HCT116 (cell line): ENCODE measurements at regions not wholly inside any gene's neighbourhood (a gene's known extent, or its start where the extent isn't known, plus 50 kb on each side); places are given as distances from the start of the nearest gene placed in this dataset.

Experiments used
- ATAC-seq: fragments of 200-7000 bp; cut with Tn5 transposase; 2 replicates; pipeline ENCODE4 v1.9.1; 2020; ENCODE audit warnings: mild to moderate bottlenecking, moderate library complexity
- BruUV-seq: library from RNA; stranded (reverse); fragments of 400-500 nt; replicated peaks from 2 replicates; lab custom pipeline; 2021; lab: Mats Ljungman, UMichigan
- CTCF ChIA-PET: fragments of 300-600 bp; sonication (Branson Sonifier 250); formaldehyde crosslinking; loops from one replicate; lab custom pipeline; 2021; ENCODE audit warnings: antibody characterized with exemption; lab: Charles Lee
- POLR2A ChIA-PET: fragments of 300-600, 350-600 bp; sonication (Branson Sonifier 250); formaldehyde crosslinking; loops from one replicate; lab custom pipeline; 2021; ENCODE audit warnings: antibody characterized with exemption; lab: Charles Lee
- RAD21 ChIA-PET, 2 experiments: fragments of 300-600 bp; sonication (Branson Sonifier 250); formaldehyde crosslinking; loops; one replicate each; lab custom pipeline; 2023; ENCODE audit warnings: low total read pairs in 2 of 2; ENCODE audit not compliant: uncharacterized antibody in 2 of 2, unreplicated experiment in 2 of 2, low non-redundant PET in 1 of 2; lab: Charles Lee
- DNase-seq: peaks from one replicate; pipeline ENCODE4 v3.0.0-alpha.2; 2010; ENCODE audit warnings: low read depth, low spot score
- H2AFZ ChIP-seq: fragments of 200-600 bp; shearing (Covaris generic), sonication (generic); 2 replicates; pipeline ENCODE4 v1.6.1; 2017; ENCODE audit warnings: low read depth, mixed run types, mixed read lengths, antibody characterized with exemption, low read length; ENCODE audit not compliant: poor library complexity, severe bottlenecking
- H3K27ac ChIP-seq: 2 replicates; pipeline ENCODE4 v1.5.1; 2012; ENCODE audit warnings: low read depth, low read length
- H3K27me3 ChIP-seq: fragments of 200-600 bp; sonication (generic); 2 replicates; pipeline ENCODE4 v1.6.1; 2016; ENCODE audit warnings: mixed run types, low read length, mixed read lengths; ENCODE audit not compliant: insufficient read depth
- H3K36me3 ChIP-seq, 2 experiments: fragments of 200-500 bp in 1 of 2; fragments of 200-600 bp in 1 of 2; sonication (Bioruptor generic) in 1 of 2; sonication (generic) in 1 of 2; 2 replicates each; pipeline versions ENCODE4 v1.5.1 to v1.6.1; 2014 to 2016; ENCODE audit warnings: low read length in 2 of 2, inconsistent platforms in 1 of 2, mixed read lengths in 1 of 2, mixed run types in 1 of 2; ENCODE audit not compliant: insufficient read depth in 2 of 2, control insufficient read depth in 1 of 2
- H3K4me1 ChIP-seq, 2 experiments: fragments of 200-600 bp in 1 of 2; sonication (generic) in 1 of 2; 2 replicates each; pipeline versions ENCODE4 v1.5.1 to v1.6.1; 2012 to 2017; ENCODE audit warnings: low read length in 2 of 2, inconsistent platforms in 1 of 2, mild to moderate bottlenecking in 1 of 2, mixed read lengths in 1 of 2, mixed run types in 1 of 2, moderate library complexity in 1 of 2; ENCODE audit not compliant: insufficient read depth in 2 of 2, control insufficient read depth in 1 of 2
- H3K4me2 ChIP-seq: fragments of 200-600 bp; sonication (generic); 2 replicates; pipeline ENCODE4 v1.6.1; 2017; ENCODE audit warnings: mixed run types, low read length, mixed read lengths
- H3K4me3 ChIP-seq, 2 experiments: fragments of 200-600 bp in 1 of 2; sonication (generic) in 1 of 2; replicated peaks in 1 of 2; 2 replicates each; pipeline ENCODE4 v1.5.1; 2011 to 2016; ENCODE audit warnings: low read length in 2 of 2, control low read depth in 1 of 2, low read depth in 1 of 2, mild to moderate bottlenecking in 1 of 2, mixed read lengths in 1 of 2, mixed run types in 1 of 2
- H3K79me2 ChIP-seq: fragments of 200-600 bp; sonication (generic); 2 replicates; pipeline ENCODE4 v1.6.1; 2017; ENCODE audit warnings: mild to moderate bottlenecking, mixed run types, low read length, moderate library complexity, mixed read lengths; ENCODE audit not compliant: insufficient read depth
- H3K9ac ChIP-seq: fragments of 200-600 bp; sonication (generic); 2 replicates; pipeline ENCODE4 v1.6.1; 2016; ENCODE audit warnings: low read length, mixed read lengths
- H3K9me2 ChIP-seq: fragments of 200-600 bp; sonication (generic), shearing (Covaris generic); 2 replicates; pipeline ENCODE4 v1.6.1; 2017; ENCODE audit warnings: mixed run types, mild to moderate bottlenecking, moderate library complexity; ENCODE audit not compliant: insufficient read depth
- H3K9me3 ChIP-seq, 2 experiments: fragments of 200-500 bp in 1 of 2; fragments of 200-600 bp in 1 of 2; sonication (Bioruptor generic) in 1 of 2; sonication (generic) in 1 of 2; 2 replicates each; pipeline ENCODE4 v1.6.1; 2014 to 2017; ENCODE audit warnings: low read length in 2 of 2, mixed read lengths in 2 of 2, inconsistent platforms in 1 of 2, low read depth in 1 of 2, mild to moderate bottlenecking in 1 of 2, mixed run types in 1 of 2, moderate library complexity in 1 of 2; ENCODE audit not compliant: control insufficient read depth in 1 of 2, insufficient read depth in 1 of 2
- H4K20me1 ChIP-seq: fragments of 200-600 bp; sonication (generic), shearing (Covaris generic); 2 replicates; pipeline ENCODE4 v1.6.1; 2017; ENCODE audit warnings: mixed run types, mild to moderate bottlenecking, moderate library complexity; ENCODE audit not compliant: insufficient read depth
- CBX3 ChIP-seq: IDR thresholded peaks from 2 replicates; pipeline ENCODE4 v1.6.1; 2012; ENCODE audit warnings: low read depth
- CEBPB ChIP-seq: IDR thresholded peaks from 2 replicates; pipeline ENCODE4 v1.6.1; 2012; ENCODE audit warnings: low read depth
- EGR1 ChIP-seq: IDR thresholded peaks from 2 replicates; pipeline ENCODE4 v1.6.1; 2012; ENCODE audit warnings: low read depth
- ELF1 ChIP-seq: IDR thresholded peaks from 2 replicates; pipeline ENCODE4 v1.6.1; 2012; ENCODE audit warnings: low read depth, borderline replicate concordance
- EZH2 ChIP-seq: fragments of 200-600 bp; sonication (generic); IDR thresholded peaks from 2 replicates; pipeline ENCODE4 v1.6.1; 2017; ENCODE audit warnings: antibody characterized with exemption, mixed run types
- EZH2phosphoT487 ChIP-seq: fragments of 200-600 bp; IDR thresholded peaks from 2 replicates; pipeline ENCODE4 v1.6.1; 2018; ENCODE audit warnings: antibody characterized with exemption, borderline replicate concordance
- FOSL1 ChIP-seq: IDR thresholded peaks from 2 replicates; pipeline ENCODE4 v1.6.1; 2012; ENCODE audit warnings: low read depth
- JUND ChIP-seq: IDR thresholded peaks from 2 replicates; pipeline ENCODE4 v1.6.1; 2012
- MAX ChIP-seq: IDR thresholded peaks from 2 replicates; pipeline ENCODE4 v1.6.1; 2012
- RAD21 ChIP-seq: IDR thresholded peaks from 2 replicates; pipeline ENCODE4 v1.6.1; 2012; ENCODE audit warnings: low read depth, mild to moderate bottlenecking
- SIN3A ChIP-seq: IDR thresholded peaks from 2 replicates; pipeline ENCODE4 v1.6.1; 2012; ENCODE audit warnings: low read depth
- SP1 ChIP-seq: IDR thresholded peaks from 2 replicates; pipeline ENCODE4 v1.6.1; 2012; ENCODE audit warnings: low read depth
- TCF7L2 ChIP-seq: IDR thresholded peaks from 2 replicates; pipeline ENCODE4 v1.7.0; 2011; ENCODE audit warnings: borderline replicate concordance, inconsistent platforms; ENCODE audit not compliant: insufficient read depth, insufficient read length; ENCODE audit errors: extremely low read depth
- YY1 ChIP-seq: IDR thresholded peaks from 2 replicates; pipeline ENCODE4 v1.6.1; 2011; ENCODE audit warnings: low read length, low read depth, moderate library complexity, mild to moderate bottlenecking; ENCODE audit not compliant: insufficient replicate concordance; ENCODE audit errors: extremely low read depth
- ZBTB33 ChIP-seq: IDR thresholded peaks from 2 replicates; pipeline ENCODE4 v1.6.1; 2011; ENCODE audit warnings: mild to moderate bottlenecking, low read length, moderate library complexity; ENCODE audit not compliant: insufficient replicate concordance; ENCODE audit errors: extremely low read depth
- ZFX ChIP-seq: fragments of 450-650 bp; IDR thresholded peaks from 2 replicates; pipeline ENCODE4 v1.6.1; 2017
- ZNF274 ChIP-seq: fragments of 200-500 bp; sonication (Bioruptor generic); IDR thresholded peaks from 2 replicates; pipeline ENCODE4 v1.6.1; 2014; ENCODE audit warnings: mild to moderate bottlenecking, low read depth, low read length, inconsistent platforms
- intact Hi-C: fragments of 100-400 bp; cut with micrococcal nuclease; formaldehyde crosslinking; loops from 2 replicates; pipeline ENCODE4 v1.10.0; 2022
- TF ChIP-seq, protein P1 (sequence below): IDR thresholded peaks from 2 replicates; pipeline ENCODE4 v1.6.1; 2012
- TF ChIP-seq, protein P2 (sequence below): IDR thresholded peaks from 2 replicates; pipeline ENCODE4 v1.6.1; 2012; ENCODE audit warnings: low read depth
- TF ChIP-seq, protein P3 (sequence below), 3 experiments: fragments of 200-600 bp in 1 of 3; sonication (generic) in 1 of 3; IDR thresholded peaks in 2 of 3; conservative IDR thresholded peaks in 1 of 3; 2 replicates each; pipeline ENCODE4 v1.5.1; 2012 to 2017; ENCODE audit warnings: low read depth in 2 of 3, low read length in 2 of 3, antibody characterized with exemption in 1 of 3, borderline replicate concordance in 1 of 3, control low read depth in 1 of 3, mild to moderate bottlenecking in 1 of 3, mixed read lengths in 1 of 3, mixed run types in 1 of 3, moderate library complexity in 1 of 3; ENCODE audit not compliant: insufficient read depth in 1 of 3

DNA sequence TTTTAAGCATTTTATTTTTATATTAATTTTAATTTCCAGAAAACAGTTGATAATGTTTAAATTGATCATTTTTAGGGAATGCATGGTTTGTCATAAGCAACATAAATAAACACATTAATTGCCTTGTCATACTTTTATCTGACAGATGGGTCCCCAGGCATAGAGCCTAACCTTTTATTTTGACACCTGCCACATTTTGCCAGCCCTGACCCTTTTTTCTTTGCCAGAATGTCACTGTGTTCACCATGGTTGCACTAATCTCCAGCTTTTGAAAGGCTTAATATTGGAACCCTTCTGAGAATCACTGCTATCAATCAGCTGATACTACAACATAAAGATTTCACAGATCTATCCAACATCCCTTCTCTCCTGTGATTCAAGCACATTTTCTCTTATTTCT, 56.0 kb upstream of the DPYD start:
- TF ChIP-seq ZBTB33 (no peak), FOSL1 (no peak), CBX3 (no peak), RAD21 (no peak), EZH2 (no peak), CEBPB (no peak), JUND (no peak), ELF1 (no peak), SP1 (no peak), EGR1 (no peak), EZH2phosphoT487 (no peak), ZNF274 (no peak), YY1 (no peak), TCF7L2 (no peak), SIN3A (no peak), ZFX (no peak), MAX (no peak)
- TF ChIP-seq, protein P1, sequence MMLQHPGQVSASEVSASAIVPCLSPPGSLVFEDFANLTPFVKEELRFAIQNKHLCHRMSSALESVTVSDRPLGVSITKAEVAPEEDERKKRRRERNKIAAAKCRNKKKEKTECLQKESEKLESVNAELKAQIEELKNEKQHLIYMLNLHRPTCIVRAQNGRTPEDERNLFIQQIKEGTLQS, result no peak
- TF ChIP-seq, protein P2, sequence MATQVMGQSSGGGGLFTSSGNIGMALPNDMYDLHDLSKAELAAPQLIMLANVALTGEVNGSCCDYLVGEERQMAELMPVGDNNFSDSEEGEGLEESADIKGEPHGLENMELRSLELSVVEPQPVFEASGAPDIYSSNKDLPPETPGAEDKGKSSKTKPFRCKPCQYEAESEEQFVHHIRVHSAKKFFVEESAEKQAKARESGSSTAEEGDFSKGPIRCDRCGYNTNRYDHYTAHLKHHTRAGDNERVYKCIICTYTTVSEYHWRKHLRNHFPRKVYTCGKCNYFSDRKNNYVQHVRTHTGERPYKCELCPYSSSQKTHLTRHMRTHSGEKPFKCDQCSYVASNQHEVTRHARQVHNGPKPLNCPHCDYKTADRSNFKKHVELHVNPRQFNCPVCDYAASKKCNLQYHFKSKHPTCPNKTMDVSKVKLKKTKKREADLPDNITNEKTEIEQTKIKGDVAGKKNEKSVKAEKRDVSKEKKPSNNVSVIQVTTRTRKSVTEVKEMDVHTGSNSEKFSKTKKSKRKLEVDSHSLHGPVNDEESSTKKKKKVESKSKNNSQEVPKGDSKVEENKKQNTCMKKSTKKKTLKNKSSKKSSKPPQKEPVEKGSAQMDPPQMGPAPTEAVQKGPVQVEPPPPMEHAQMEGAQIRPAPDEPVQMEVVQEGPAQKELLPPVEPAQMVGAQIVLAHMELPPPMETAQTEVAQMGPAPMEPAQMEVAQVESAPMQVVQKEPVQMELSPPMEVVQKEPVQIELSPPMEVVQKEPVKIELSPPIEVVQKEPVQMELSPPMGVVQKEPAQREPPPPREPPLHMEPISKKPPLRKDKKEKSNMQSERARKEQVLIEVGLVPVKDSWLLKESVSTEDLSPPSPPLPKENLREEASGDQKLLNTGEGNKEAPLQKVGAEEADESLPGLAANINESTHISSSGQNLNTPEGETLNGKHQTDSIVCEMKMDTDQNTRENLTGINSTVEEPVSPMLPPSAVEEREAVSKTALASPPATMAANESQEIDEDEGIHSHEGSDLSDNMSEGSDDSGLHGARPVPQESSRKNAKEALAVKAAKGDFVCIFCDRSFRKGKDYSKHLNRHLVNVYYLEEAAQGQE, result no peak
- TF ChIP-seq, protein P3, sequence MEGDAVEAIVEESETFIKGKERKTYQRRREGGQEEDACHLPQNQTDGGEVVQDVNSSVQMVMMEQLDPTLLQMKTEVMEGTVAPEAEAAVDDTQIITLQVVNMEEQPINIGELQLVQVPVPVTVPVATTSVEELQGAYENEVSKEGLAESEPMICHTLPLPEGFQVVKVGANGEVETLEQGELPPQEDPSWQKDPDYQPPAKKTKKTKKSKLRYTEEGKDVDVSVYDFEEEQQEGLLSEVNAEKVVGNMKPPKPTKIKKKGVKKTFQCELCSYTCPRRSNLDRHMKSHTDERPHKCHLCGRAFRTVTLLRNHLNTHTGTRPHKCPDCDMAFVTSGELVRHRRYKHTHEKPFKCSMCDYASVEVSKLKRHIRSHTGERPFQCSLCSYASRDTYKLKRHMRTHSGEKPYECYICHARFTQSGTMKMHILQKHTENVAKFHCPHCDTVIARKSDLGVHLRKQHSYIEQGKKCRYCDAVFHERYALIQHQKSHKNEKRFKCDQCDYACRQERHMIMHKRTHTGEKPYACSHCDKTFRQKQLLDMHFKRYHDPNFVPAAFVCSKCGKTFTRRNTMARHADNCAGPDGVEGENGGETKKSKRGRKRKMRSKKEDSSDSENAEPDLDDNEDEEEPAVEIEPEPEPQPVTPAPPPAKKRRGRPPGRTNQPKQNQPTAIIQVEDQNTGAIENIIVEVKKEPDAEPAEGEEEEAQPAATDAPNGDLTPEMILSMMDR (IDR thresholded peaks at IDR 0.05 in 2 of 3, conservative IDR thresholded peaks at IDR 0.05 in 1 of 3; ENCODE audit: borderline replicate concordance in 1 of 3, insufficient read depth in 1 of 3, low read depth in 2 of 3, low read length in 2 of 3), result no peak
- ChIA-PET POLR2A (no interaction called here), CTCF (no interaction called here)

More for the DNA sequence above, 56.0 kb upstream of the DPYD start:
- no TSS peak for BruUV-seq
- H3K4me3 ChIP-seq, result no peak overlapping the region
- no peak overlapping the region for H3K9ac ChIP-seq
- RAD21 ChIA-PET, result no interaction called here
- H3K27me3 ChIP-seq, result no peaks in the 10 kb centered on the region
- no peaks in the 10 kb centered on the region for H3K9me2 ChIP-seq
- H2AFZ ChIP-seq, result no peak overlapping the region
- ATAC-seq, result no peak
- DNase-seq, result no peak
- no peak overlapping the region for H3K4me2 ChIP-seq
- no peaks in the 10 kb centered on the region for H4K20me1 ChIP-seq
- H3K9me3 ChIP-seq, result no peaks in the 10 kb centered on the region
- no peaks in the 10 kb centered on the region for H3K36me3 ChIP-seq
- H3K79me2 ChIP-seq, result no peaks in the 10 kb centered on the region
- intact Hi-C loops, result no loop called here
- H3K27ac ChIP-seq, result no peak overlapping the region
- H3K4me1 ChIP-seq, result no peaks in the 10 kb centered on the region
